ENCODE measurements at regions not wholly inside any gene's neighbourhood (a gene's known extent, or its start where the extent isn't known, plus 50 kb on each side); places are given as distances from the start of the nearest gene placed in this dataset.
A peak's percentile ranks its signal among the peaks of the same experiment; 100 is the strongest.

DNA sequence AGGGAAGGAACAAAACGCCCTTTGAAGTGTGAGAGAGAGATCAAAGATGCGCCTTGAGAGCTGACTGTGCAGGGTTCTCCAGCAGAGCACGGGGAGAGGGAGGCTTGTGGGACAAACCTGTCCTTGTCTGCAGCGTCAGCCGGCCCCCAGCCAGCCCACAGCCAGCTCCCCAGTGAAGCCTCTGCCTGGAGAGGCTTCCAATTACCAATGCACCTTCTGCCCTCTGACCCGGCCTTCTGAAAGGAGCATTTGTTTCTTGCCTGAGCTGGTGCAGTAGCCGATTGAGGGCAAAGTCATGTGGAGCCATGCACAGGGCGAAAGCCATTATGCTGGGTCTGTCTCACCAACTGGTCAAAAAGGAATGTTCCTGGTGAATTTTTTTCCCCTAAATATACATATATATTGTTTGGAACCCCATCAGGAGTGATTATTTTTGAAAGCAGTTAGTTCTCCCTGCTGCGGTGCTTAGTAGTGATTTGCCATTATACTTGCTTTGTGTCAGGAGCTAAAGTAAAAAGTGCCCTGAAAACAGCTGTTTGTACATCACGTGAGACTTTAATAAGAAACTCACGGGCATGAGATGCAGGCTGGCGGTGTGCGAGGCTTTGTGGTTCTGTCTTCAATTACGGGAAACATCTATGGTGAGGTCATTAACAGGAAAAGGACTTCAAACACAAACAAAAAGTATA, 268.6 kb downstream of the KLF6 start:
- peak; percentile 62 for DNase-seq (ENCODE audit: low spot score)

DNA sequence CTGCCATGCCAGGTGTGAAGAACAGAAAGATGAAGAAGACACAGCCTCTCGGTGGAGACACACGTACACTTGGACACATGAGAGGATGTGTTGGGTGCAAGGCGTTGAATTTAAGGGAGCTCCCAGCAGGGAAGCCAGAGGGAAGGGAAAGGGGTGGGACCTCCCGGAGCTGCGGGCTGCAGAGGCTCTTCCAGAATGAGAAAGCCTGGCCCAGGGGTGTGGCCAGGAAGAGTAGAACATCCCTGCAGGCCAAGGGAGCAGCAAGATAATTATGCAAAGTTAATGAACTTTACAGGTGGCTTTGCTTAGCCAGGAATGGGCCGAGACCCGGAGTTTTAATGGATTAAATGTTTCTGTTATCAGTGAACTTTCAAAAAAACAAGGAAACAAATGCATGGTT, 270.3 kb downstream of the KLF6 start:
- no peak for DNase-seq (ENCODE audit: low spot score)

GRCh38 chr10:3512263-3512662, 272.7 kb downstream of the KLF6 start:
- no peak for DNase-seq (ENCODE audit: low spot score)

GRCh38 chr10:3511483-3511882, 273.5 kb downstream of the KLF6 start:
- DNase-seq (ENCODE audit: low spot score), result no peak

DNA sequence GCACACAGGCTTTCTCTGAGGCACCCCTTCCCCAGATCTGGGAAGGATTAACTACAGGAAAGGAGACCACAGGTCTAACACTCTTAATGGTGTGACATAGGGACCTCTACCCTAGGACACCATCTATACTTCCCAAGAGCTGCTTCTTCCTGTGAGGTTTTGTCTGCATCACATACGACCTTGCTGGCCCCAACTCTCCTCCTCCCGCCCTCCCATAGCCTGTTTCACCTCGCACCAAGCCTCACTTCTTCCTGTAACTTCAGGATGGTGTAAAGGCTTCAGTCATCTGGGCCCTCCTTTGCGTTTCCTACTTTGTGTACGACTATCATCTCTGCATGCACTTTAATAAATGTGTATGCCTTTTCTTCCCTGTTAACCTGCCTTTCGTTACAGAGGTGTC, 274.3 kb downstream of the KLF6 start:
- no peak for DNase-seq (ENCODE audit: low spot score)

DNA sequence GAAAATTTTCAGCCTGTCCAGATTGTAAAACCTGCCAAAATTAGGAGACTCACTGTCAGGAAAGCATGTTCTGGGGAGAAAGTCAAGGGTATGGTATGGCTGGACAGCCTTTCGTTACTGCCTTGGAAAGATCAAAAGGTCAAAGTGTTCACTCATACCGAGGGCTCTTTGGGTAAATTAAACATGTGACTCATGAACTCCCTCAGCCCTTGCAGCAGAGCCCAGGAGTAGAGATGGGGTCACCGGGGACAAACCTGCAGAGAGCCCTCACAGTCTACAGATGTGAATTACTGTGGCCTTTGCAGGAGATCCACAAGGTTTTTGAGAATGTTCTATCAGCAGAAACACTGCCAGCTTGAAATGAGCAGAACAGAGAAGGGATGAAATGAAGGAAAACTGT, 275.7 kb downstream of the KLF6 start:
- no peak for DNase-seq (ENCODE audit: low spot score)

GRCh38 chr10:3503299-3503698, 281.7 kb downstream of the KLF6 start:
- no peak for DNase-seq (ENCODE audit: low spot score)

DNA sequence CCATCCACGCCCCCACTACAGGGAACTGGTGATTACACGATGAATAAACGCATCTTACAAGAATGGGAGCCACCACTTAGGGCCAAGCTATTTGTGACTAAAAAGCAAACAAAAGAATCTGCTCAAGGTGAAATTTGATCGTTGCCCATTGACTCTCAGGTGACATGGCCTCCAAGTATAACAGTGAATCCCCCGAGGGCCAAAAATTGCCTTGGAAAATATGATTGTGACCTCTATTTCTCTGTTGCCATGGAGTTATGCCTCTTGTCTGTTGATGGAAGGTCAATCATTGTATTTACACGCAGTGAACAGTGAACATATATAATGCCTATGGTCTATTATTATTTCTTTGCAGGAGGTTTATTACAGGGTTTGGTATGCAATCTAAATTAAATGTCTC, 282.3 kb downstream of the KLF6 start:
- DNase-seq (ENCODE audit: low spot score), result no peak

DNA sequence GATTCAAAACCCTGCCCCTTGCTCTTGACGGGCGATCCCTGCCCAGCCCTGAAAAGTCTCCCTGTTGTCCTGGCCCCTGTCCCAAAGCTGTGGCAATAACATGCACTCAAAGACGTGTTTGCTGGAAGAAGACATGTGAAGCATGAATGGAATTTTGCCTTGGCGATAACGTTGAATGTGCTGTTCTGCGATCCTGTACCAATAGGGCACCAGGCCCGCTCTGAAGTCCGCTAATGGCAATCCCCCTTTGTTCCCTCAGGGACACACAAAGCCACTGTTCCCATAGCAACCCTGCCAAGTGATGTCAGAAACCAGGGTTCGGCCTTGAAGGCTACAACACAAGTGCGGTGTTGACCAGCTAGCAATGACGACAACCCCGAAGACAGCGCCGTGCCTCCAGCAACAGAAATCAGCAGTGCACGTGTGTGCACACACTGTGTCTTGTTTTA, 284.6 kb downstream of the KLF6 start:
- DNase-seq (ENCODE audit: low spot score), result peak; percentile 68

GRCh38 chr10:3499120-3499519, 285.9 kb downstream of the KLF6 start:
- no peak for DNase-seq (ENCODE audit: low spot score)

GRCh38 chr10:3497581-3497980, 287.4 kb downstream of the KLF6 start:
- no peak for DNase-seq (ENCODE audit: low spot score)

DNA sequence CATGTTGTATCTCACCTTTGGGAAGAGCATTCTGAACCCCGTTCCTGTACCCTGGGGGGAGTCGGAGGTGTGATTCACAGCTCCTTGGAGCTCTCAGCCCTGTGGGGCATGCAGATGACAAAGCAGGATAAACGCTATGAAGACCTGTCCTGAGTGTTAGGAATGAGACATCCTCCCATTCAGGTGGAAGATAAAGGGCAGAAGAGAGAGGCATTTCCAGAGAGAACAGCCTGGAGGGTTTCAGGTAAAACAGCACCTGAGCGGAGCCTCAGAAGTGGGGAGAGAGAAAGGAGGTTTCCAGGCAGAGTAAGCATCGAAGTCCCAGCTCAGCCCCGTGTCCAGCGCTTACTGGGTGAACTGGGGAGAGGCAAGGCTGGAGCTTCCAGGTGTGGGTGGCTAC, 288.9 kb downstream of the KLF6 start:
- no peak for DNase-seq (ENCODE audit: low spot score)

DNA sequence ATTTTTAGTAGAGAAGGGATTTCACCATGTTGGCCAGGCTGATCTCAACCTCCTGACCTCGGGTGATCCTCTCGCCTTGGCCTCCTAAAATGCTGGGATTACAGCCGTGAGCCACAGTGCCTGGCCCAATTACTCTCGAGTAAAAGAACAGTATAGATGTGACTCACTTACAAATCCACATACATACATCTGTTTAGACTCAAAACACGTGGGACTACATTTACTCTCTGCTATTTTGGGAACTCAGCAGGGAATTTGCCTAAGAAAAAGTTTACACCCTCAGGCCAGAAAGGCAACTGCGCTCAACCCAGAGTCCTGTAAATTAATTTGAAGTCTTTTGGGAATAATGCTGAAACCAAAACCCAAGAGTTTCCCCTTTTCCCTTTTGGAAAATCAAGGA, 289.7 kb downstream of the KLF6 start:
- no peak for DNase-seq (ENCODE audit: low spot score)

DNA sequence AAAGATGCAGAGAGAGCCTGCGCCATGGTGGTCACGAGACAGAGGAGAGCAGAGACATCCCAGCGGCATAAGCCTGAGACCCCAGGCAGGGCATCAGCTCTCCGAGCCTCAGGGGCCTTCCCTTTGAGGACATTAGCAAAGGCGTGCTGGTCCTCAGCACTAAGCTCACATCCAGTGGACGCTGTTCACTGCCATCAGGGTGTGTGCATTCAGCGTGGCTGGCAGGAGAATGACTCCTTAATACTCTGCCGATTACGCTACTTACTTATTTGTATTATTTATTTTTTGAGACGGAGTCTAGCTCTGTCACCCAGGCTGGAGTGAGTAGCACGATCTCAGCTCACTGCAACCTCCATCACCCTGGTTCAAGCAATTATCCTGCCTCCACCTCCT, 290.2 kb downstream of the KLF6 start:
- no peak for DNase-seq (ENCODE audit: low spot score)

DNA sequence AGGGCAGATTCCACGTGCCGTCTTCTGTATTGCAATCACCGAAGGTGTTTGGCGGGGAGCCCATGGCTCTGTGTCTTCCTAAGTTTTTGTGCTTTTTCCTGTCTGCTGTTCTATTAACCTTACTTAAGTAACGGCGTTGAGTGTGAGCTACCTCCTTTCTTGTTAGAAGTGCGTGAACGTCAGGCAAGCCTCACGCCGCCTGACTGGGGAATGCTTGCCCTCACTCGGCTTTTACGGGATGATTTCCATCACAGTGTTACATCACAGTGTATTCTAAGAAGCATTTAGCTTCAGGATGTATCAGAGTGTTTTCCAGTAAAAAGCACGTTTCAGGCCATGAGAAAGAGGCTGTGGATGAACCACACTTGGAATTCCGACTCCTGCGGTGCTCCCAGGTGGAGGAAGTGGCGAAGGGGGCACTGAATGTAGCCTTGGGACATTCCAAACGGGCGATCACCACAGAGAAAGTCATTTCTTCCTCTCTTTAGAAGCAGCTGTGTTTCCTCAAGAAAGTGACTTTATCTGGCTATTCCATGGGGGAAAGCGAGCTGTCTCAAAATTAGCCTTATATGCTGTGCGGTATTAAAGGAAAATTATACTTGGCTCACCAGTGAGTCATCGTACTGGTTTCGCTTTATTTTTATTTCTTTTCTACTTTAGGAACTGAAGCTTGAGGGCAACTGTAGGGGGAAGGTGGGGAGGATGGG, 290.7 kb downstream of the KLF6 start:
- DNase-seq (ENCODE audit: low spot score), result no peak

- no peak for DNase-seq (ENCODE audit: low spot score)
Observed at GRCh38 chr10:3493621-3494020, 291.4 kb downstream of the KLF6 start.

- DNase-seq (ENCODE audit: low spot score), result no peak
Observed at GRCh38 chr10:3491571-3491970, 293.4 kb downstream of the KLF6 start.

DNA sequence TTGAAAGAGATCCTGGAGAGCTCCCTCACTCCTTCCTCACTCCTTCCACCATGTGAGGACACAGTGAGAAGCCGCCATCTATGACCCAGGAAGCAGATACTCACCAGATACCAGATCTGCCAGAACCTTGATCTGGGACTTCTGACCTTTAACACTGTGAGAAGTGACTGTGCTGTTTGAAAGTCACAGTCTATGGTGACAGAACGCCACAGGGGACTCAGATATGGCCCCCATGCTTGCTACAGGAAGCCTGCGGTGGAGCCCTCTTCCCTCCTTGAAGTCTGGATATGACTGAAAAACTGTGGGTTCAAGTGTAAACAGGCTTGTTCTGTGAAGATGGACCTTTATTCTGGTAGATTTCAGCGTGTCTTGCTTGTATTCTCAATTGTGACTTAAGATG, 297.8 kb downstream of the KLF6 start:
- no peak for DNase-seq (ENCODE audit: low spot score)

DNA sequence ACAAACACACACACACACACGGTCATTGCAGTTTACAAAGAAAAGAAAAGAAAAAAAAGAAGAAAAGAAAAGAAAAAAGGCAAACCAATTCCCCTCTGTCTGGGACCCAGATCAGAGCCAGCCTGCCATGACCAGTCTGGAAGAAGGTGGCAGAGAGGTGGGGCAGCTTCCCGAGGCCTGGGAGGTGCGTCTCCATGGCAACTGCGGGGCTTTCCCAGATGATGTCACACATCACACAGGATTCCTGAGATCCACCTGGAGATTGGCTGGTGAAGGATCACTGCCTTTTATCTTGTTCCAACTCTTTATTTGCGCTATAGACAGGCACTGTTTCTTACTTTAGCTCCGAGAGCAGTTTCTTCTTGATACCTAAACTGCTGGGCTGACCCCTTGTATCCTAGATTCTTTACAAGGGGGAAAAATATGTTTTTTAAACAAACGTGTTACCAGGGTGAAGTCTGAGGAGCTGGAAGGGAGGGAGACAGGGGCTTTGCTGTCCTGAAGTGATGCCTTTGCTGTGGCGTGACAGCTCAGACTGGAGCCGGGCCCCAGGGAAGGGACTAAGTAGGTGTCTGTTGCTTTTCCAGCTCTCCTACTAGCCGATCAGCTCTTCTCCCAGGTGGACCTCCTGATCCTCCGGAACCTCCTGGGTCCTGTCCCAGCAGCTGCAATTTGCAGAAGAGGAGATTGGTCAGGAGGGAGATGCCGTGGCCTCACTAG, 298.5 kb downstream of the KLF6 start:
- peak; percentile 79 for DNase-seq (ENCODE audit: low spot score)

- no peak for DNase-seq (ENCODE audit: low spot score)
Observed at GRCh38 chr10:3485057-3485686, 299.8 kb downstream of the KLF6 start.

DNA sequence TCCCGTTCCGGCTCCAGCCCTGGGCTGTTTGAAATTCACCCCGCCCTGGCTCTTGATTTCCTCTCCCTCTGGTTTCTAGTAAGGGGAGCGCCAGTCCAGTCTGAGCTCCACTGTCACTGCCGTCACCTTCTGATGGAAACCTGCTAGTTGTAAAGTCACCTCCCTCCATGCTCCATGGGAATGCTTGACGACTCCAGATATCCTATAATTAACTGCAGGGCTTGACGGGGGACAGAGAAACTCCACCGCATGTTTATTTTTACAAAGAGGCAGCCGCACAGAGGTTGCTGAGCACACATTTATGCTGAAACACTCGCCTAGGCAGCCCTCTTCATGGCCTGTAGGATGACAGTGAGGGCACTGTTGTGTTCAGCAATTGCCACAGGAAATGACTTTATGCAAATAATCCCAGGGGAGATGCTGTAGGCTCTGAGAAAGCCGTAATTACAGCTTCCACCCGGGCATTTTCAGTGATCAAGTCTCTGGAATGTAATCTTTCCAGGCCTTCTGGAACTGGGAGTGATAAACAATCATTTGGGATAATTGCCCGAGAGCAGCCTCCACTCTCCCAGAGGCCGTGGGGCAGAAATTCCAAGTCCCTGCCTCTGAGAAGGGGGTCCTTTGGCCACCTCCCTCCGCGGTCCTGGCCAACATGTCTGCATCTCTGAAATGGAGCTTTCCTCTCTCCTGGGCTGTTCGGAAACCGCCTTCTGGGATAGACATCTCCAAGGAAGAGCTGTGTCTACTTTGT, 300.5 kb downstream of the KLF6 start:
- DNase-seq (ENCODE audit: low spot score), result no peak

All from ecto neural progenitor cell (in vitro differentiated cells).